Endothelial cell of umbilical vein (primary cell): ENCODE measurements at regions not wholly inside any gene's neighbourhood (a gene's known extent, or its start where the extent isn't known, plus 50 kb on each side); places are given as distances from the start of the nearest gene placed in this dataset.

Experiments used
- BruUV-seq: library from RNA; stranded (reverse); fragments of 400-500 nt; replicated peaks from 2 replicates; lab custom pipeline; 2021; lab: Mats Ljungman, UMichigan
- CTCF ChIA-PET: fragments of 300-600, 350-600 bp; sonication (Branson Sonifier 250); formaldehyde crosslinking; loops from one replicate; lab custom pipeline; 2021; ENCODE audit warnings: antibody characterized with exemption, inconsistent platforms; lab: Charles Lee
- POLR2A ChIA-PET: fragments of 300-600, 350-600 bp; sonication (Branson Sonifier 250); formaldehyde crosslinking; loops from one replicate; lab custom pipeline; 2021; ENCODE audit warnings: antibody characterized with exemption, inconsistent platforms; lab: Charles Lee
- DNase-seq: peaks from one replicate; pipeline ENCODE4 v3.0.0-alpha.2; 2011; ENCODE audit warnings: low read depth, low spot score
- FAIRE-seq: peaks from 2 replicates; lab custom pipeline; 2011; peaks lifted over from hg19 to GRCh38; lab: Jason Lieb, UNC
- H2AFZ ChIP-seq: 2 replicates; pipeline ENCODE4 v1.6.0; 2012; ENCODE audit warnings: low read depth, low read length, control low read depth, inconsistent platforms
- H3K27ac ChIP-seq: 2 replicates; pipeline ENCODE4 v1.5.1; 2011; ENCODE audit warnings: low read depth, mild to moderate bottlenecking, control low read depth, low read length, moderate library complexity; ENCODE audit not compliant: insufficient read depth
- H3K27me3 ChIP-seq, 2 experiments: 2 replicates each; pipeline versions ENCODE4 v1.6.0 to v1.6.1; 2011; ENCODE audit warnings: low read length in 2 of 2, mixed read lengths in 1 of 2; ENCODE audit not compliant: control insufficient read depth in 2 of 2, insufficient read depth in 2 of 2
- H3K36me3 ChIP-seq, 2 experiments: 2 replicates in 1 of 2; 3 replicates in 1 of 2; pipeline ENCODE4 v1.5.1; 2011; ENCODE audit warnings: low read length in 2 of 2, mild to moderate bottlenecking in 1 of 2, moderate library complexity in 1 of 2; ENCODE audit not compliant: control insufficient read depth in 2 of 2, insufficient read depth in 2 of 2; ENCODE audit errors: extremely low read depth in 1 of 2
- H3K4me1 ChIP-seq: 3 replicates; pipeline ENCODE4 v1.5.1; 2011; ENCODE audit warnings: mild to moderate bottlenecking, low read length; ENCODE audit not compliant: control insufficient read depth, insufficient read depth; ENCODE audit errors: extremely low read depth
- H3K4me2 ChIP-seq: 2 replicates; pipeline ENCODE4 v1.6.1; 2011; ENCODE audit warnings: low read length, control low read depth, mixed read lengths; ENCODE audit not compliant: insufficient read depth
- H3K4me3 ChIP-seq, 3 experiments: fragments of 200-600 bp in 1 of 3; sonication (generic), shearing (Covaris generic) in 1 of 3; replicated peaks in 1 of 3; 2 replicates each; pipeline ENCODE4 v1.5.1; 2011 to 2016; ENCODE audit warnings: control low read depth in 3 of 3, low read length in 3 of 3, mild to moderate bottlenecking in 2 of 3, inconsistent platforms in 1 of 3, low read depth in 1 of 3, moderate library complexity in 1 of 3; ENCODE audit not compliant: insufficient read depth in 1 of 3
- H3K79me2 ChIP-seq: 2 replicates; pipeline ENCODE4 v1.6.0; 2012; ENCODE audit warnings: low read length, inconsistent platforms; ENCODE audit not compliant: control insufficient read depth, insufficient read depth
- H3K9ac ChIP-seq: replicated peaks from 2 replicates; pipeline ENCODE3; 2011; ENCODE audit warnings: low read length, control low read depth; ENCODE audit not compliant: insufficient read depth; ENCODE audit errors: extremely low read depth
- H3K9me1 ChIP-seq: replicated peaks from 3 replicates; pipeline ENCODE4 v1.6.0; 2011; ENCODE audit warnings: mild to moderate bottlenecking, low read length; ENCODE audit not compliant: control insufficient read depth, insufficient read depth; ENCODE audit errors: extremely low read depth
- H3K9me3 ChIP-seq: replicated peaks from 2 replicates; pipeline ENCODE4 v1.5.1; 2012; ENCODE audit warnings: low read length, inconsistent platforms; ENCODE audit not compliant: control insufficient read depth, insufficient read depth
- H4K20me1 ChIP-seq: replicated peaks from 2 replicates; pipeline ENCODE3; 2011; ENCODE audit warnings: mild to moderate bottlenecking, low read length; ENCODE audit not compliant: control insufficient read depth, insufficient read depth; ENCODE audit errors: extremely low read depth
- CTCF ChIP-seq, 2 donors: IDR thresholded peaks; 1 replicate in 1 of 2; 2 replicates in 1 of 2; pipeline ENCODE4 v1.5.1; 2011; ENCODE audit warnings: low read length in 2 of 2, mild to moderate bottlenecking in 2 of 2, moderate library complexity in 2 of 2, control low read depth in 1 of 2, inconsistent platforms in 1 of 2, low read depth in 1 of 2; ENCODE audit not compliant: insufficient read depth in 1 of 2; ENCODE audit errors: extremely low read depth in 1 of 2
- EZH2 ChIP-seq: IDR thresholded peaks from 2 replicates; pipeline ENCODE4 v1.6.1; 2012; ENCODE audit warnings: borderline replicate concordance, low read depth, mild to moderate bottlenecking, moderate library complexity, low read length, inconsistent platforms; ENCODE audit not compliant: severe bottlenecking
- FOS ChIP-seq: IDR thresholded peaks from 2 replicates; pipeline ENCODE4 v1.6.1; 2011; ENCODE audit warnings: mild to moderate bottlenecking, low read length, moderate library complexity, borderline replicate concordance; ENCODE audit not compliant: insufficient read depth
- GATA2 ChIP-seq: IDR thresholded peaks from 2 replicates; pipeline ENCODE4 v1.7.0; 2011; ENCODE audit warnings: low read depth, mild to moderate bottlenecking, moderate library complexity, mixed read lengths, low read length; ENCODE audit not compliant: insufficient read length, insufficient read depth
- JUN ChIP-seq: IDR thresholded peaks from 2 replicates; pipeline ENCODE4 v1.6.1; 2011; ENCODE audit warnings: borderline replicate concordance, low read depth; ENCODE audit not compliant: insufficient read length, insufficient read depth
- MAX ChIP-seq: IDR thresholded peaks from 2 replicates; pipeline ENCODE4 v1.6.1; 2011; ENCODE audit not compliant: insufficient read depth, insufficient read length
- MYC ChIP-seq: IDR thresholded peaks from one replicate; pipeline ENCODE4 v1.6.1; 2011; ENCODE audit warnings: mild to moderate bottlenecking, low read depth, low read length
- POLR2A ChIP-seq: IDR thresholded peaks from 2 replicates; pipeline ENCODE4 v1.6.1; 2012; ENCODE audit warnings: low read depth, mild to moderate bottlenecking, control low read depth, low read length
- POLR2AphosphoS5 ChIP-seq: IDR thresholded peaks from 2 replicates; pipeline ENCODE4 v1.6.1; 2012; ENCODE audit warnings: low read depth, mild to moderate bottlenecking, control low read depth, low read length, moderate library complexity; ENCODE audit not compliant: insufficient read depth
- dilution Hi-C: fragments of 300-500 bp; cut with MboI; formaldehyde crosslinking; loops from one replicate; pipeline ENCODE4 v1.15.0; 2019; ENCODE audit warnings: low sequenced_read_pairs; ENCODE audit not compliant: extremely low pct_ligation_motif_present
- intact Hi-C: fragments of 100-400 bp; cut with micrococcal nuclease; formaldehyde crosslinking; loops from one replicate; pipeline ENCODE4 v1.10.0; 2022

GRCh38 chr19:31616031-31616430 is 266.8 kb upstream of the TSHZ3 start:
- no peak for FAIRE-seq
- no peaks in the 10 kb centered on the region for H3K36me3 ChIP-seq
- ChIA-PET CTCF (no interaction called here), POLR2A (no interaction called here)
- BruUV-seq: no TSS peak
- H2AFZ ChIP-seq: no peak overlapping the region
- intact Hi-C loops: no loop called here
- no peak overlapping the region for H3K27ac ChIP-seq
- no peak overlapping the region for H3K4me3 ChIP-seq
- H3K4me1 ChIP-seq: no peaks in the 10 kb centered on the region
- H3K4me2 ChIP-seq: no peak overlapping the region
- no peaks in the 10 kb centered on the region for H4K20me1 ChIP-seq
- H3K27me3 ChIP-seq: no peaks in the 10 kb centered on the region
- peaks cover 7% of the 10 kb centered on the region for H3K9me3 ChIP-seq
- H3K79me2 ChIP-seq: no peaks in the 10 kb centered on the region
- no peak for DNase-seq
- H3K9ac ChIP-seq: no peak overlapping the region
- TF ChIP-seq MYC (no peak), POLR2A (no peak), MAX (no peak), CTCF (IDR thresholded peaks at IDR 0.05; ENCODE audit: extremely low read depth in 1 of 2, insufficient read depth in 1 of 2, low read depth in 1 of 2, low read length in 2 of 2) (no peak), GATA2 (no peak), POLR2AphosphoS5 (no peak), EZH2 (no peak), FOS (no peak), JUN (no peak)
- no peaks in the 10 kb centered on the region for H3K9me1 ChIP-seq
- dilution Hi-C loops: no loop called here
